ENCODE measurements at regions not wholly inside any gene's neighbourhood (a gene's known extent, or its start where the extent isn't known, plus 50 kb on each side); places are given as distances from the start of the nearest gene placed in this dataset.

- no peaks in the 10 kb centered on the region for H3K4me1 ChIP-seq (ENCODE audit: control insufficient read depth, extremely low read depth, insufficient read depth, low read length)
- TF ChIP-seq CTCF (optimal IDR thresholded peaks at IDR 0.05 in 1 of 3, IDR thresholded peaks at IDR 0.05 in 1 of 3, conservative IDR thresholded peaks at IDR 0.05 in 1 of 3; ENCODE audit: extremely low read depth in 1 of 3, insufficient read depth in 2 of 3, low read length in 3 of 3) (no peak), EZH2 (IDR thresholded peaks at IDR 0.05; ENCODE audit: low read length) (no peak)
- no peaks in the 10 kb centered on the region for H4K20me1 ChIP-seq (ENCODE audit: control insufficient read depth, extremely low read depth, insufficient read depth, low read length)
- DNase-seq (ENCODE audit: low read depth, low spot score): no peak
- no peaks in the 10 kb centered on the region for H3K9me3 ChIP-seq (ENCODE audit: control insufficient read depth, low read depth, low read length)
- no peak overlapping the region for H3K27ac ChIP-seq (ENCODE audit: control insufficient read depth, insufficient read depth, low read length)
- dilution Hi-C loops (cut with MboI; ENCODE audit: extremely low pct_ligation_motif_present, low sequenced_read_pairs): no loop called here
- no peaks in the 10 kb centered on the region for H3K36me3 ChIP-seq (ENCODE audit: control insufficient read depth in 2 of 2, extremely low read depth in 1 of 2, insufficient read depth in 2 of 2, low read length in 2 of 2)
- H3K9ac ChIP-seq (ENCODE audit: control insufficient read depth, extremely low read depth, insufficient read depth, low read length): no peak overlapping the region
- no peak overlapping the region for H3K4me3 ChIP-seq (ENCODE audit: control insufficient read depth in 2 of 3, extremely low read depth in 1 of 3, insufficient read depth in 2 of 3, low read depth in 1 of 3, low read length in 3 of 3)
- H3K4me2 ChIP-seq (ENCODE audit: control insufficient read depth, extremely low read depth, insufficient read depth, low read depth, low read length): no peak overlapping the region
- H3K27me3 ChIP-seq (ENCODE audit: control insufficient read depth, extremely low read depth, insufficient read depth, low read length): no peaks in the 10 kb centered on the region
- no peak for FAIRE-seq
- H3K79me2 ChIP-seq (ENCODE audit: control insufficient read depth, insufficient read depth, low read length): no peaks in the 10 kb centered on the region
- H3K9me1 ChIP-seq (ENCODE audit: control insufficient read depth, extremely low read depth, insufficient read depth, low read length): no peaks in the 10 kb centered on the region
- H2AFZ ChIP-seq (ENCODE audit: control insufficient read depth, low read length): no peak overlapping the region
Measured at GRCh38 chr2:82852787-82853186, 1606.3 kb downstream of the SUCLG1 start.

GRCh38 chr2:82848285-82848684, 1610.8 kb downstream of the SUCLG1 start:
- H3K4me2 ChIP-seq (ENCODE audit: control insufficient read depth, extremely low read depth, insufficient read depth, low read depth, low read length): no peak overlapping the region
- H3K9me3 ChIP-seq (ENCODE audit: control insufficient read depth, low read depth, low read length): no peaks in the 10 kb centered on the region
- H3K9ac ChIP-seq (ENCODE audit: control insufficient read depth, extremely low read depth, insufficient read depth, low read length): no peak overlapping the region
- H4K20me1 ChIP-seq (ENCODE audit: control insufficient read depth, extremely low read depth, insufficient read depth, low read length): no peaks in the 10 kb centered on the region
- no peaks in the 10 kb centered on the region for H3K79me2 ChIP-seq (ENCODE audit: control insufficient read depth, insufficient read depth, low read length)
- no peak for TF ChIP-seq CTCF (optimal IDR thresholded peaks at IDR 0.05 in 1 of 3, IDR thresholded peaks at IDR 0.05 in 1 of 3, conservative IDR thresholded peaks at IDR 0.05 in 1 of 3; ENCODE audit: extremely low read depth in 1 of 3, insufficient read depth in 2 of 3, low read length in 3 of 3)
- no peak for TF ChIP-seq EZH2 (IDR thresholded peaks at IDR 0.05; ENCODE audit: low read length)
- no peak overlapping the region for H3K4me3 ChIP-seq (ENCODE audit: control insufficient read depth in 2 of 3, extremely low read depth in 1 of 3, insufficient read depth in 2 of 3, low read depth in 1 of 3, low read length in 3 of 3)
- H3K36me3 ChIP-seq (ENCODE audit: control insufficient read depth in 2 of 2, extremely low read depth in 1 of 2, insufficient read depth in 2 of 2, low read length in 2 of 2): no peaks in the 10 kb centered on the region
- dilution Hi-C loops (cut with MboI; ENCODE audit: extremely low pct_ligation_motif_present, low sequenced_read_pairs): no loop called here
- no peaks in the 10 kb centered on the region for H3K4me1 ChIP-seq (ENCODE audit: control insufficient read depth, extremely low read depth, insufficient read depth, low read length)
- FAIRE-seq: no peak
- no peaks in the 10 kb centered on the region for H3K27me3 ChIP-seq (ENCODE audit: control insufficient read depth, extremely low read depth, insufficient read depth, low read length)
- H3K27ac ChIP-seq (ENCODE audit: control insufficient read depth, insufficient read depth, low read length): no peak overlapping the region
- no peak overlapping the region for H2AFZ ChIP-seq (ENCODE audit: control insufficient read depth, low read length)
- no peak for DNase-seq (ENCODE audit: low read depth, low spot score)
- H3K9me1 ChIP-seq (ENCODE audit: control insufficient read depth, extremely low read depth, insufficient read depth, low read length): no peaks in the 10 kb centered on the region
